Subcutaneous abdominal adipose tissue (tissue), 5 donors: ENCODE measurements at regions not wholly inside any gene's neighbourhood (a gene's known extent, or its start where the extent isn't known, plus 50 kb on each side); places are given as distances from the start of the nearest gene placed in this dataset.

Experiments
- H3K27ac ChIP-seq: one replicate; pipeline ENCODE4 v1.7.0; 2013; ENCODE audit warnings: low read depth, mild to moderate bottlenecking, inconsistent platforms, low read length, moderate library complexity
- H3K27me3 ChIP-seq, 5 donors: one replicate each; pipeline ENCODE4 v1.7.0; 2013; ENCODE audit warnings: low read length in 5 of 5, inconsistent platforms in 1 of 5; ENCODE audit not compliant: control insufficient read depth in 5 of 5, insufficient read depth in 4 of 5
- H3K36me3 ChIP-seq, 5 donors: one replicate each; pipeline ENCODE4 v1.7.0; 2013; ENCODE audit warnings: low read length in 5 of 5; ENCODE audit not compliant: control insufficient read depth in 5 of 5, insufficient read depth in 5 of 5
- H3K4me1 ChIP-seq, 5 donors: one replicate each; pipeline ENCODE4 v1.7.0; 2013; ENCODE audit warnings: low read length in 5 of 5, mild to moderate bottlenecking in 3 of 5, moderate library complexity in 1 of 5; ENCODE audit not compliant: control insufficient read depth in 5 of 5, insufficient read depth in 5 of 5
- H3K4me3 ChIP-seq, 5 donors: one replicate each; pipeline ENCODE4 v1.7.0; 2013; ENCODE audit warnings: low read length in 5 of 5, low read depth in 1 of 5
- H3K9ac ChIP-seq, 5 donors: one replicate each; pipeline ENCODE4 v1.7.0; 2013; ENCODE audit warnings: low read length in 5 of 5, mild to moderate bottlenecking in 4 of 5, moderate library complexity in 3 of 5
- H3K9me3 ChIP-seq, 5 donors: one replicate each; pipeline ENCODE4 v1.7.0; 2013; ENCODE audit warnings: low read length in 5 of 5; ENCODE audit not compliant: control insufficient read depth in 5 of 5
- donor health status: healthy.
- donor health status: healthy.
- donor health status: healthy.
- donor health status: healthy.
- donor health status: healthy.

DNA sequence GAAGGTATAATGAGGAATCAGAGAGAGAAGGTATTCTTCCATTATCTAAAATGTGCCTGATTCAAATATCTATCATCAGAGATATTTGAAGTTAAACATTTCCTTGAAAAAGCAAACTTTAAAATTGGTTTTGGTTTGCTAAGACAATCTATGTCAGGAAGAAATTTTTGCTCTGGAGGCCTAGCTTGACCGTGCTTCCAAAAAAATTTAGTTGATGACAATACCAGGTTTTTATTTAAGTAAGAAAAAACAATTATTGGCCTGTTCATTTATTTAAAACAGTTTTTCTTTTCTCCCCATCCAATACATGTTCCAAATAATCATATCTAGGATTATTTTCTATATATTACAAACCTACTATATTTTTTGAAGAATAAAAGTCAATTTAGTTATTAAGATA lies 75.3 kb downstream of the OTOL1 start:
- Histone ChIP-seq H3K36me3 (no peaks in the 10 kb centered on the region), H3K27me3 (no peaks in the 10 kb centered on the region), H3K9ac (no peak overlapping the region), H3K4me3 (no peak overlapping the region), H3K4me1 (peaks cover 0 to 3% (median 0%) of the 10 kb centered on the region in 5 donors), H3K9me3 (no peaks in the 10 kb centered on the region), H3K27ac (no peak overlapping the region)

DNA sequence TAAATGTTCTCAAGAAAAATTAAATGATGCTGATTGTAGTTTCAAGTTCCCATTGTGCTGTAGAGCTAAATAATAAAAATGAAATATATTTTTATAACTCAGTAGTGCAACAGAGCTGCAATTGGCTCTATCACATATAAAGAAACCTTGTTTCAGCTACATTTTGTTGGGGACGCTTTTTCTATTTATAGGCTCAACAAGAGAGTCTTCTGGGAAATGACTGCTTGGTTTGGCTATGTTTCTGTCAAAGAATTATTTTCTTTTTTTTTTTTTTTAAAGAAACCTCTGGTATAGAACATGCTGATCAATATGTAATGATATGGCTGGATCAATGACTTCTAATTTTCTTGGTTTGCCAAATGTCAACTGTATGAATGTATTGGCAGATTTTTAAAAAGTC lies 76.5 kb downstream of the OTOL1 start:
- no peak overlapping the region for H3K27ac ChIP-seq
- H3K4me1 ChIP-seq = peaks cover 0 to 3% (median 0%) of the 10 kb centered on the region in 5 donors
- H3K36me3 ChIP-seq = no peaks in the 10 kb centered on the region
- no peaks in the 10 kb centered on the region for H3K9me3 ChIP-seq
- H3K9ac ChIP-seq = no peak overlapping the region
- no peaks in the 10 kb centered on the region for H3K27me3 ChIP-seq
- H3K4me3 ChIP-seq = no peak overlapping the region

DNA sequence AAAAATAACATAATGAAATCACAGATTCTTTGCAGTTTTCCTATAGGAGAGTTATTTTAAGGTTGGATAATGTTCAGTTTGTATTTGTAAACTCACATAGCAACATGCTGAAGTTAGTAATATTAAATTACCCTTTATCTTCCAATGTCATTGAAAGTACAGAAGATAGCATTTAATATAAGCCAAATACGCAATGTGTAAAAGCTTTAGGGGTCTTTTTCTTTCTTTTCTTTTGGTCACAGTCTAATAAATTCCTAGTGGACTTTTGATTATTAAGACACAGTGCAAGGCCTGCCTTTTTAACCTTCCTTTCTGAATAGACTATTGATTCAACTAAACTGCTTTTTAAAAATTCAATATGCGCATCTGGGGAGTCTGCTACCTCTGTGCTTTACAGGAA lies 79.3 kb downstream of the OTOL1 start:
- H3K27ac ChIP-seq = no peak overlapping the region
- H3K4me1 ChIP-seq = no peaks in the 10 kb centered on the region
- no peak overlapping the region for H3K9ac ChIP-seq
- H3K4me3 ChIP-seq = no peak overlapping the region
- H3K9me3 ChIP-seq = no peaks in the 10 kb centered on the region
- no peaks in the 10 kb centered on the region for H3K36me3 ChIP-seq
- H3K27me3 ChIP-seq = no peaks in the 10 kb centered on the region

DNA sequence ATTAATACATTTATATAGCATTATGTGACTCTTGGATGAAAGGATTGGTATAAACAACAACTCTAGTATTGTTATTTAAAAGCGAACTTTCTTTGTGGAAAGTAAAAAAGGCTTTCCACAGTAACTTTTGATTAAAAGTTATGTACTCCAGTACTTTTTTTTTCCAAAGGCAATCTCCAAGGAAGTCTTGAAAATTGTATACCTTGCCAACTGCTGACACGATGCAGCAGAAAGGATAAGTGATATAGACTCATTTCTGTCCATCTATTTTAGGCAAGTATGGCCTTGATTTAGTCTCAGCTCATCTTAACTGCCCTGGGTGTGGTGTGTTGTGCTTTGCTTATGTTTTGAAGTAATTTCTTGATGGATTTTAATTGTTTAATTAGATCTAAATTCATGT lies 79.7 kb downstream of the OTOL1 start:
- Histone ChIP-seq H3K4me1 (no peaks in the 10 kb centered on the region), H3K36me3 (no peaks in the 10 kb centered on the region), H3K9ac (no peak overlapping the region), H3K9me3 (no peaks in the 10 kb centered on the region), H3K27me3 (no peaks in the 10 kb centered on the region), H3K4me3 (no peak overlapping the region), H3K27ac (no peak overlapping the region)

DNA sequence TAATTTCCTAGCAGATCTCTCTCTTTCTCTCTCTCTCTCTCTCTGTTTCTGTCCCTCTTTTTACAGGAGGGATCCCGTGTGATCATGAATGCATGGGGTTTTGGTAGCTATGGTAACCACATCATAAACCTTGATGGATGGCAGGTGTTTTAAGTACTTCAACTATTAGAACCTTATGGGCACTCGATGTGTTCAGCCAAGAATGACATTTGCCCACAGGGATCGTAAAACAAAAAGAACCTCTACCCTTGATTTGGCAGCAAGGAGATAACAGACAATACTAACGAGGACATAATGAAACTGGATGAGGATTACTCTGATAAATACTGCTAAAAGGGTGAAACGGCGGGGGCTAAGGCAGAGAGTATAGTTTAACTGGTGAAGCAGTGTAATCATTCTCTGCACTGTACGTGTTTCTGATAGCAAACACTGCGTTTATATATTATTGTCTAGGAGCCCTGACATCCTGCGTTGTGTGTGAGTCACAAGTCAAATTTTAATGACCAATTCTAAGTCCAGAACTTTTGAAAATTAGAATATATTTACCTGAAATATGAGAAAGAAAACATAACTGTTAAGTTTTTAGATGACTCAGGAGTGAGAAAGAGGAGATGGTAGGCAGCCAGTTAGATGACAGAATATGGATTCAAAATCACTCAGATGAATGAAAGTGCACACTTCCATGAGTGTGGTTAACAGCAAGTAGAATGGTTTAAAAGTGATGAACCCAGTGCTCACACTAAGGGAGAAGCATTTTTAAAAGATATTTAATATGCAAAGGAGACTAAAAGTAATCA lies 80.3 kb downstream of the OTOL1 start:
- Histone ChIP-seq H3K27ac (no peak overlapping the region), H3K9ac (no peak overlapping the region), H3K4me3 (no peak overlapping the region), H3K27me3 (no peaks in the 10 kb centered on the region), H3K36me3 (no peaks in the 10 kb centered on the region), H3K4me1 (no peaks in the 10 kb centered on the region), H3K9me3 (no peaks in the 10 kb centered on the region)

DNA sequence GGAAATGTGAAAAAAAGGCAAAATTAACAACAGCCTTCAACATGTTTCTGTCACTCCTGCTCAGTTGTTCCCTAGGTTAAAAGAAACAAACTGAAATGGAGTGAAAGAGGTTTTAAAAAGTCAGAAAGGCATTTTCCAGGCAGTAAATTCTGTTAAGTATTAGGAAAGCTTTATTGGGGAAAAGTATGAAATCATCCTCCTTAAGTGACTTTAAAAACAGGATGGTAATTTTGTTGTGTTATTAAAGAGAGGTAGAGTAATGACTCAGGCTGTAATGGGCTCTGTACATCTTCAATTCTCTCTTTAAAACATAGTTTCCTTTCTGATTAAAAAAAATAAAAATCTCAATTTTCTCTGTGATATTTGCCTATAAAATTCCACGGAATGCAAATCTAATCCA lies 81.1 kb downstream of the OTOL1 start:
- no peaks in the 10 kb centered on the region for H3K9me3 ChIP-seq
- H3K27ac ChIP-seq = no peak overlapping the region
- H3K36me3 ChIP-seq = no peaks in the 10 kb centered on the region
- H3K27me3 ChIP-seq = no peaks in the 10 kb centered on the region
- no peaks in the 10 kb centered on the region for H3K4me1 ChIP-seq
- H3K4me3 ChIP-seq = no peak overlapping the region
- H3K9ac ChIP-seq = no peak overlapping the region

DNA sequence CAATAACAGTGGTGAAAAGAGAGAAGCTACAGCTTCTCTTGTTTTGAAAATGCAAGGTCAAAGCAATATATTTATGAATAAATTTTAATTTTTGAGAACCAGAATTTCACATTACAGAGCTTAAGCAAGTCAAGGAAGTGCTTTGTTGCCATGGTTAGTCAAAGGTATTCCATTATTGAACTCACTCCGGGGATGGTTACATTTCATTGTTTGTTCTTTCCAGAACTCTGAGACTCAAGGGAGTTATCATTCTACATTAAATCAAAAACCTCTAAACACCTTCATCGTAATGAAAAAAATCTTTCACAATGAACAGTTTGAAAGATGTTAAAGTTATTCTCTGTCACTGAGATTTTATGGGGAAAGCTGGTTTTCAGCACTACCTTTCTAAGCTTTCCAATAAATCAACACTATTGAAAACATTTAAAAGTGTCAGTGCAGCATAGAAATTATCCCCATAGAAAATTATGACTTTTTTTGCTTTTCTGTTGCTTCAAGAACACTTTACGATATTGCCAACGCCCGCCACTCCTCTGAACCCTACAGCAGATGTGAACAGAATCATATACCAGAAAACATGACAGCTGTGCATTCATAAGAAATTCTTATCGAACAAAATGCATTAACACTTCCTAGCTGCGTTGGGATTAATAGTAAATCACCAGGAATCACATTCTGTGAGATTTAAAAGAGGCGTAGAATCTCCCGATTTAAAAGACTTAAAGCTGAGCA lies 83.0 kb downstream of the OTOL1 start:
- Histone ChIP-seq H3K4me1 (no peaks in the 10 kb centered on the region), H3K36me3 (no peaks in the 10 kb centered on the region), H3K9ac (no peak overlapping the region), H3K4me3 (no peak overlapping the region), H3K27me3 (no peaks in the 10 kb centered on the region), H3K27ac (no peak overlapping the region), H3K9me3 (no peaks in the 10 kb centered on the region)

DNA sequence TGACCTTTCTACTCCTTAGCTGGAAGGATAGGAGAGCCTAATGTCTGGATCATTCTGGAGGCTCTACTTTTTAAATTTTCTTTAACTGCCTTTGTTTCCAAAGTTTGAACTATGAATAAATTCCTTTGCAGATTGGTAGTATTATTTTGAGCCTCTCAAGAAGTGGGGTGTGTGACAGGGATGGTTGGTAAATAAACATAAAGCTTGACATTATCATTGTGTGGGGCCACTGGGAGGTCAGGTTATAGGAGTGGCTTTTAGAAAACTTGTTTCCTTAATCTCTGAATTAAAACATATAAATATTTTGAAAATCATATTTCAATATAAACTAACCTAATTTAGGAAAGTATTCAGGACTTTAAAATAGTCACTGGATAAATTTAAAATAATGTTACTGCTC lies 89.3 kb downstream of the OTOL1 start:
- H3K4me3 ChIP-seq = no peak overlapping the region
- no peak overlapping the region for H3K27ac ChIP-seq
- H3K4me1 ChIP-seq = no peaks in the 10 kb centered on the region
- no peaks in the 10 kb centered on the region for H3K27me3 ChIP-seq
- H3K9me3 ChIP-seq = peaks cover 0 to 4% (median 0%) of the 10 kb centered on the region in 5 donors
- H3K36me3 ChIP-seq = no peaks in the 10 kb centered on the region
- no peak overlapping the region for H3K9ac ChIP-seq

DNA sequence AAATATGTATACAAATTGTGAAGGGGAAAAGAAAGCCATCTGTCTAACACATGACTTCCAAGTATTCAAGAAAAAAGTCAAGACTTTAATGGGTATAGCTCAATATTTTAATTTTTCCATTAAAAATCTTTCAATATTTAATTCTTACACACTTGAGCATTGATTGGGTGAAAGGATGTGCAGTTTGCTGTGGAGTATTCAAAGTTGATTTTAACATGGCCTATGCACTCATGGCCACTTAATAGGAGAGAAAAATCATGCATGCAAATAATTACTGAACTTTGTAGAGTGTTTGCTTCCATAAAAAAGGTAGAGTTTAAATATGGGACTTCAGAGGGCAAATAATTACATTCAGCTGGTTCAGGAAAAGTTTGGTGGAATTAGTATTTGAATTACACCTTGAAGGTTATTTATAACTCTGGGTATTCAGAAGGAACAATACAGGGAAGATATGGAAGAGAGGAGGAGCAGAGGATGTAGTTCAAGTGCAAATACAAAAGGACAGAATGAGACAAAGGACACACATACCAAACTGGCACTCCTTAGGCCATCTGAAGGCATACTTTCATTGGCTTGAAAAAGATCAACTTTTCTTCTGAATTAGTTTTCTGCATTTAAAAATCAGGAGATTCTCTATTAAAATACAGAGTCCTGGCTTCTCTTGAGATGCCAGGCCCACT lies 90.1 kb downstream of the OTOL1 start:
- H3K9ac ChIP-seq = no peak overlapping the region
- H3K4me3 ChIP-seq = no peak overlapping the region
- H3K9me3 ChIP-seq = peaks cover 0 to 4% (median 0%) of the 10 kb centered on the region in 5 donors
- no peak overlapping the region for H3K27ac ChIP-seq
- no peaks in the 10 kb centered on the region for H3K27me3 ChIP-seq
- no peaks in the 10 kb centered on the region for H3K36me3 ChIP-seq
- no peaks in the 10 kb centered on the region for H3K4me1 ChIP-seq

DNA sequence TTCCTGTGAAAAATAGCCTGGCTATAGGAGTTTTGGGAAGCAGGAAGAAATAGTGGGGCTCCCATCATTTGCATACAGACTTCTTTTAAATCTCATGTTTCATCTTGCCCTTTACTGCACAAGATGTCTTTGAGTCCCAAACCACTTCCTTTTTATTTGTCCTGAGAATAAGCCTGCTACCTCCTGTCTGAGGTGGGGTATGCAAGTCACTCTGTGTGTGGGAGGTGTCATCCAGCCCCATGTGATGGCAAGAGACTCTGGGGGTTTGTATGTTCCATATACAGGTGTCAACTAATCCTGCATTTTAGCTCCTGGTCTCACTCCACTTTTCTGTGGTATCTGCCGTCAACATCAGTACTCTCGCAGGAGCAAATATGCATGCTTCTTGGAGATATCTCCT lies 102.0 kb downstream of the OTOL1 start:
- Histone ChIP-seq H3K9me3 (no peaks in the 10 kb centered on the region), H3K36me3 (no peaks in the 10 kb centered on the region), H3K27ac (no peak overlapping the region), H3K4me1 (no peaks in the 10 kb centered on the region), H3K4me3 (no peak overlapping the region), H3K9ac (no peak overlapping the region), H3K27me3 (no peaks in the 10 kb centered on the region)
